ENCODE measurements at regions not wholly inside any gene's neighbourhood (a gene's known extent, or its start where the extent isn't known, plus 50 kb on each side); places are given as distances from the start of the nearest gene placed in this dataset.

DNA sequence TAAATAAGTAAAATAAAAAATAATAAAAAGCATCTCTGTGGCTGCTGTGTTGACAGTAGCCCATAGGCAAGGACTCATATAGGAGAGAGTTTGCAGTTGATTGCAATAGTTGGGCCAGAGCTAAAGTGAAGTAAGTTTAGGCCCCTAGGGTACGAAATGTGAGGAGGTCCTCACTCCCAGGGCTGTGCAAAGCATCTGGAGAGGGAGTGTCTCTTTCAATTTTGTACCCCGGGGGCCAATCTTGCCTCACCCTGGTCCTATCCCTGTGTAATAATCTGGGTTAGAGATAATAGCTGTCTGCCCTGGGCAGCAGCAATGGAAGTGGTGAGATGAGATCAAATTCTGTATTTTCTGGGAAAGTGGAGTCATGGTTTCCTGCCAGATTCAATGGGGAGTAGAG lies 365.7 kb downstream of the GATA3 start:
- Histone ChIP-seq H2AFZ (replicated peaks; ENCODE audit: low read length, poor library complexity) (no peak overlapping the region), H3K23ac (ENCODE audit: low read depth, low read length) (no peak overlapping the region), H3K18ac (ENCODE audit: low read depth, low read length) (no peak overlapping the region), H4K5ac (ENCODE audit: low read depth, low read length) (no peak overlapping the region), H3K9me3 (ENCODE audit: control insufficient read depth, insufficient read depth, low read length) (peaks cover 14% of the 10 kb centered on the region), H3K36me3 (ENCODE audit: control insufficient read depth, insufficient read depth, low read length) (no peaks in the 10 kb centered on the region), H4K91ac (ENCODE audit: insufficient read depth, low read depth, low read length) (no peak overlapping the region), H3K27ac (ENCODE audit: insufficient read depth, low read length) (no peak overlapping the region), H2BK120ac (ENCODE audit: low read depth, low read length) (no peak overlapping the region), H3K79me1 (ENCODE audit: low read depth in 1 of 2, low read length in 2 of 2) (no peaks in the 10 kb centered on the region), H2BK20ac (ENCODE audit: low read depth, low read length) (no peak overlapping the region), H3K56ac (ENCODE audit: extremely low read depth, insufficient read depth, low read length) (no peak overlapping the region), H2AK5ac (ENCODE audit: low read depth, low read length) (no peak overlapping the region), H2BK15ac (ENCODE audit: low read depth, low read length) (no peak overlapping the region), H4K20me1 (ENCODE audit: insufficient read depth, low read length) (no peaks in the 10 kb centered on the region), H2AK9ac (replicated peaks; ENCODE audit: low read depth, low read length, poor library complexity) (no peak overlapping the region), H4K8ac (ENCODE audit: low read depth in 2 of 2, low read length in 2 of 2) (no peak overlapping the region), H3K4me1 (ENCODE audit: control insufficient read depth, insufficient read depth, low read length) (no peaks in the 10 kb centered on the region), H3K14ac (replicated peaks; ENCODE audit: low read depth, low read length) (no peak overlapping the region), H3K4ac (ENCODE audit: low read depth, low read length) (no peak overlapping the region), H3K4me2 (ENCODE audit: low read depth, low read length) (no peak overlapping the region), H3K4me3 (ENCODE audit: insufficient read depth, low read depth, low read length) (no peak overlapping the region), H3K9ac (ENCODE audit: low read depth, low read length) (no peak overlapping the region), H2BK5ac (ENCODE audit: low read depth, low read length, poor library complexity, severe bottlenecking) (no peak overlapping the region), H3K9me1 (ENCODE audit: insufficient read depth, low read length) (no peaks in the 10 kb centered on the region), H3K27me3 (ENCODE audit: control insufficient read depth, insufficient read depth, low read length) (no peaks in the 10 kb centered on the region)
- TF ChIP-seq MXI1 (IDR thresholded peaks at IDR 0.05; ENCODE audit: borderline replicate concordance, low read depth, low read length), result no peak
- TF ChIP-seq FOS (IDR thresholded peaks at IDR 0.05; ENCODE audit: low read depth, low read length), result no peak
- TF ChIP-seq MAZ (IDR thresholded peaks at IDR 0.05; ENCODE audit: borderline replicate concordance, low read depth, low read length), result no peak
- no peak for TF ChIP-seq RAD21 (IDR thresholded peaks at IDR 0.05; ENCODE audit: low read length)
- no peak for TF ChIP-seq CHD1 (IDR thresholded peaks at IDR 0.05; ENCODE audit: low read depth, low read length)
- no peak for TF ChIP-seq NFE2L2 (IDR thresholded peaks at IDR 0.05; ENCODE audit: low read depth, low read length)
- no peak for TF ChIP-seq POLR2A (IDR thresholded peaks at IDR 0.05; ENCODE audit: low read depth, low read length)
- no peak for TF ChIP-seq CEBPB (IDR thresholded peaks at IDR 0.05; ENCODE audit: low read depth, low read length)
- TF ChIP-seq RCOR1 (IDR thresholded peaks at IDR 0.05; ENCODE audit: insufficient replicate concordance, low read length), result no peak
- TF ChIP-seq, protein P1, sequence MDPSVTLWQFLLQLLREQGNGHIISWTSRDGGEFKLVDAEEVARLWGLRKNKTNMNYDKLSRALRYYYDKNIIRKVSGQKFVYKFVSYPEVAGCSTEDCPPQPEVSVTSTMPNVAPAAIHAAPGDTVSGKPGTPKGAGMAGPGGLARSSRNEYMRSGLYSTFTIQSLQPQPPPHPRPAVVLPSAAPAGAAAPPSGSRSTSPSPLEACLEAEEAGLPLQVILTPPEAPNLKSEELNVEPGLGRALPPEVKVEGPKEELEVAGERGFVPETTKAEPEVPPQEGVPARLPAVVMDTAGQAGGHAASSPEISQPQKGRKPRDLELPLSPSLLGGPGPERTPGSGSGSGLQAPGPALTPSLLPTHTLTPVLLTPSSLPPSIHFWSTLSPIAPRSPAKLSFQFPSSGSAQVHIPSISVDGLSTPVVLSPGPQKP (IDR thresholded peaks at IDR 0.05; ENCODE audit: borderline replicate concordance, low read depth, low read length), result no peak
- TF ChIP-seq, protein P2, sequence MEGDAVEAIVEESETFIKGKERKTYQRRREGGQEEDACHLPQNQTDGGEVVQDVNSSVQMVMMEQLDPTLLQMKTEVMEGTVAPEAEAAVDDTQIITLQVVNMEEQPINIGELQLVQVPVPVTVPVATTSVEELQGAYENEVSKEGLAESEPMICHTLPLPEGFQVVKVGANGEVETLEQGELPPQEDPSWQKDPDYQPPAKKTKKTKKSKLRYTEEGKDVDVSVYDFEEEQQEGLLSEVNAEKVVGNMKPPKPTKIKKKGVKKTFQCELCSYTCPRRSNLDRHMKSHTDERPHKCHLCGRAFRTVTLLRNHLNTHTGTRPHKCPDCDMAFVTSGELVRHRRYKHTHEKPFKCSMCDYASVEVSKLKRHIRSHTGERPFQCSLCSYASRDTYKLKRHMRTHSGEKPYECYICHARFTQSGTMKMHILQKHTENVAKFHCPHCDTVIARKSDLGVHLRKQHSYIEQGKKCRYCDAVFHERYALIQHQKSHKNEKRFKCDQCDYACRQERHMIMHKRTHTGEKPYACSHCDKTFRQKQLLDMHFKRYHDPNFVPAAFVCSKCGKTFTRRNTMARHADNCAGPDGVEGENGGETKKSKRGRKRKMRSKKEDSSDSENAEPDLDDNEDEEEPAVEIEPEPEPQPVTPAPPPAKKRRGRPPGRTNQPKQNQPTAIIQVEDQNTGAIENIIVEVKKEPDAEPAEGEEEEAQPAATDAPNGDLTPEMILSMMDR (conservative IDR thresholded peaks at IDR 0.05; ENCODE audit: low read depth, low read length), result no peak
- no peak for TF ChIP-seq RFX5 (IDR thresholded peaks at IDR 0.05; ENCODE audit: low read depth, low read length)
- TF ChIP-seq SMC3 (IDR thresholded peaks at IDR 0.05; ENCODE audit: low read depth, low read length), result no peak
- TF ChIP-seq MAFK (IDR thresholded peaks at IDR 0.05; ENCODE audit: low read depth, low read length), result no peak
- TF ChIP-seq, protein P3, sequence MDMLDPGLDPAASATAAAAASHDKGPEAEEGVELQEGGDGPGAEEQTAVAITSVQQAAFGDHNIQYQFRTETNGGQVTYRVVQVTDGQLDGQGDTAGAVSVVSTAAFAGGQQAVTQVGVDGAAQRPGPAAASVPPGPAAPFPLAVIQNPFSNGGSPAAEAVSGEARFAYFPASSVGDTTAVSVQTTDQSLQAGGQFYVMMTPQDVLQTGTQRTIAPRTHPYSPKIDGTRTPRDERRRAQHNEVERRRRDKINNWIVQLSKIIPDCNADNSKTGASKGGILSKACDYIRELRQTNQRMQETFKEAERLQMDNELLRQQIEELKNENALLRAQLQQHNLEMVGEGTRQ (IDR thresholded peaks at IDR 0.05; ENCODE audit: low read depth, low read length), result no peak
- TF ChIP-seq BHLHE40 (IDR thresholded peaks at IDR 0.05; ENCODE audit: low read depth, low read length), result no peak
- DNase-seq, result no peak
- CTCF ChIA-PET, result no interaction called here
- no TSS peak for BruUV-seq (replicated peaks)
- in situ Hi-C loops (cut with MboI; ENCODE audit: low sequenced_read_pairs), result no loop called here
- POLR2A ChIA-PET (ENCODE audit: unreplicated experiment), result no interaction called here
- no peak for ATAC-seq (ENCODE audit: low read depth)
- dilution Hi-C loops (cut with HindIII; ENCODE audit: low sequenced_read_pairs, unreplicated experiment), result no loop called here
- intact Hi-C loops (cut with micrococcal nuclease), result no loop called here
- no CpG with 5 or more reads among the region's 2 CpGs for WGBS, 2 experiments (ENCODE audit: extremely low coverage in 2 of 2, insufficient read length in 1 of 2)

Measured in IMR-90 (cell line).